GM19324 (cell line): ENCODE measurements at regions not wholly inside any gene's neighbourhood (a gene's known extent, or its start where the extent isn't known, plus 50 kb on each side); places are given as distances from the start of the nearest gene placed in this dataset.

ENCODE experiments used
- ATAC-seq: cut with Tn5 transposase; IDR thresholded peaks from one replicate; pipeline ENCODE4 v1.9.1; 2021; ENCODE audit warnings: mild to moderate bottlenecking, moderate library complexity; ENCODE audit not compliant: unreplicated experiment, low FRiP score

DNA sequence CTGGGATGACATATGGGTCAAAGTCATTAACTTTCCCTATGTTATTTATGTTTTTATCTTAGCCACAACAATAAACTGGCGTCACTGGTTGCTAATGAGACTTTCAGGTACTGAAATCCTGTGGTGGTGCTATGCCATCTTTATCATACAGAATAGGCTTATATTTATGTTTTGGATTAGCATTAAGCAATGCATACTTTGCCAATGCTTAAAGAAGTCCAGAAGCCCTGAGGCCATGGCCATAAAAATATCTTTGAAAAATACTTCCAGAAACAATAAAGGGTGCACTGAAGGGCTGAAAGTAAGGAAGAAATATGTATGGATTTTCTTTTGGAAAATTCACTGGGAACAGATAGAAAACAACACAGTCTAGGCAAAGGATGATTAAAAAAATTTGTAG, 304.6 kb upstream of the SLC10A2 start:
- ATAC-seq, result no peak

DNA sequence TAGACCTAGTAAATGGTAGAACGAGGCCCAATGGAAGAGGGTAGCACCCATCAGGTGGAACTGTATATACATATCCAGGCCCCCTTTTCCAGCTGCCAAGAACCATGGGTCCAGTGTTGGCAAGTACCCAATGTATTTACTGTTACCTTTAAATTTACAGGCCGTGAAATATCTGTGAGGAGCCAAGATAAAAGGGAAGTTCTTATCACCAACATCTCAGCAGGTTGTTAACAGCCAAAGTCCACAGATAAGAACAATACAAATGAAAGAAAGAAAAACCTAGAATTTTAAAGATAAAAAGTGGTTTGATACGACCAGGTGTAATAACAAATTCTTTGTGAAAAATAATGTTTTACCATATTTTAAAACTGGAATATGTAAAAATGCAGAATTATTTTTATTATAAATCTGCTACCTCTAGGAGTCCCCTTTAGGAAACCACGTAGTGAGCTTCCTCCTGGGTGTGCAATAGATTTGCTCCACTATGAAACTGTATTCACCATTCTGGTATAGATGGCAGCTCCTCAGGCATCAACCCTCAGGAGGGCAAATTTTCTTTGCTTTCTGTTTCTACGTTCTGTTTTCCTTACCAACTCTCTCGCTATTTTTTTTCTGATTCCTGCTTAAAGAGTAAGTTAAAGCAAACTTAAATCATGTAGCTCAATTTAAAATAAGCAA, 292.2 kb upstream of the SLC10A2 start:
- no peak for ATAC-seq

DNA sequence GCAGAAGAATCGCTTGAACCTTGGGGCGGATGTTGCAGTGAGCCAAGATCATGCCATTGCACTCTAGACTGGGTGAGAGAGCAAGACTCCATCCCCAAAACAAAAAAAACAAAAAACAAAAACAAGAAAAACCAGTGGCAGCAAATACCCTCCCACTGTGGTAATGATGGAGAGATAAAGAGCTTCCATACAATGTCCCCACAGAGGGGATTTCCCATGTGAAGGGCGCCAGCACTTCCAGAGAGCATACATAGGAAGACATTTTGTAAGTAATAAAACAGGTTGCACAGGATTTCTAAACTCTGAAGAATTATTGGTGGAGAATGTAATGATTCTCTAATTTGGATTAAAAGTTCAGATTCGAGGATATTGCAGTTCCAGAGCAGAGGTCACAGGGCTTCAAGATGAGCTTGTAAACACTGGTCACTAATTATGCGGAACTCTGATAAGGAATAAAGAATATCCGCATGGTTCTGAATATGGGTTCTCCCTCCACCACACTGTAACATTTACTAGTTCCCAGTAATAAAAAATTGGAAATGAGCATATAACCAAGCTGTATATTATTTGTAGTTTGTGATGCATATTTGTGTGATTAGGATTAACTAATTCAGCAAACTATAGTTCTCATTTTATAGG, 290.1 kb upstream of the SLC10A2 start:
- ATAC-seq, result no peak

DNA sequence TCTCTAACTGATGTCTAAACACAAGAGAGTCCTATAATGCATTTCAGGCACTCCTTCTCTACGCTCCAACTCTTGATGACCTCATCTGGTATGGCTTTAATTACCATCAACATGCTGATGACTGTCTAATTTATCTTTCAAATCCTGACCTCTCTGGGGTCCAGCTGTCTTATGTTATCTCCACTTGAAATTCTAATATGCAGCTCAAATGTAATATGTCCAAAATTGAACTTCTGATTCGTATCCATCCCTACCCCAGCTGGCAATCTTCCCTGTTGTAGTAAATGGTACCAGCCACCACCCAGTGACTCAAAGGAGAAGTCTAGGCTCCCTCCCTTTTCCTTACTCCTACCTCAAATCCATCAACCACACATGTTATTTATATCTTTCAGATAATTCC, 288.0 kb upstream of the SLC10A2 start:
- ATAC-seq, result no peak

DNA sequence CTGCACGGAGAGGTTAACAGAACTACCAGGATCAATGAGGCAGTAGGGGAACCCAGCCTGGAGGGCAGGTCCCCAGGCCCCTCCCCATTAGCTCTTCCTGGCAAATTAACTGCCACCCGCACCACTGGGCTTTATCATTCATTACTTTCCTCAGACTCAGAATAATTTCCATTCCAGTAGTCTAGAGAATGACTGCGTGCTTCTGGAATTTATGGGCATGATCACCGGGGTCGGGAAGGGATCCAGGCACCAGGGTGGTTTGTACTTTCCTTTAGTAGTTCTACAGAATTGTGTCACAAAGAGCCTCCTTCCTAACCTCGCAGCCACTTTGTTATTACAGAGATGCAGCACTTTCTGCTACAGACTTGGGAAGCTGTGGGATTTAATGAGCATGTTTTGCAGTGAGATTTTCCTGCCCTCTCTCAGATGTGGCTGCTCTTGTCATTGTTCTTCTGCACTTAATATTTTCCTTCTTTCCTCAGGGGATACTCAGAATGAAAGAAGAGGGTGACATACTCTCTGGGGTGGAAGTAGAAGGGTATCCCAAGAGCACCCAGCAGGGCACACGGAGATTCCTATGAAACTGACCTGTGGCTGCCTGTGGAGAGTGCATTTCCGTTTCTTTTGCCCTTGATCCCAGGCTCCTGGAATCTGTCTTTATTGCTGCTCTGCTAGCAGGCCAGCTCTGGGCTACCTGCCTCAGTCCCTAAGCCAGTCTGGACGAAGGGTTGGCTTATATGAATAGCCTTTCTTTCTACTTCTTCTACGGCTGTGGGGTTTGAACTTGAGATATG, 285.0 kb upstream of the SLC10A2 start:
- no peak for ATAC-seq

DNA sequence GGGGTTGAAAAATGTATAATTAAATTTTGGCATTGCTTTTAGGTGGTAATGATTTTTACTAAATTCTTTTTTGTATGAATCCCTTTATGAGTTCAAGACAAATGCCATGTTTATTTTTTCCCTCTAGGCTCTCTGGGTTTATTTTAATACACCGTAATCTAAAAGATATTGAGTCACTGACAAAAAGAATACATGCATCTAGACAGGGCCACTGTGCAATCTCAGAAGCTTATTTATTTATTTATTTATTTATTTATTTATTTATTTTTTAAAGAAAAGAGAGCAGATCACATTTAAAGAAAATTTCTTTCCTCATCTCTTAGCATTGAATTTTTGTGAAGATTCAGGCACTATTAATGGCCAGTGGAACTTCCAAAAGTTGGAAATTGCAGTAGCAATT, 283.9 kb upstream of the SLC10A2 start:
- no peak for ATAC-seq

DNA sequence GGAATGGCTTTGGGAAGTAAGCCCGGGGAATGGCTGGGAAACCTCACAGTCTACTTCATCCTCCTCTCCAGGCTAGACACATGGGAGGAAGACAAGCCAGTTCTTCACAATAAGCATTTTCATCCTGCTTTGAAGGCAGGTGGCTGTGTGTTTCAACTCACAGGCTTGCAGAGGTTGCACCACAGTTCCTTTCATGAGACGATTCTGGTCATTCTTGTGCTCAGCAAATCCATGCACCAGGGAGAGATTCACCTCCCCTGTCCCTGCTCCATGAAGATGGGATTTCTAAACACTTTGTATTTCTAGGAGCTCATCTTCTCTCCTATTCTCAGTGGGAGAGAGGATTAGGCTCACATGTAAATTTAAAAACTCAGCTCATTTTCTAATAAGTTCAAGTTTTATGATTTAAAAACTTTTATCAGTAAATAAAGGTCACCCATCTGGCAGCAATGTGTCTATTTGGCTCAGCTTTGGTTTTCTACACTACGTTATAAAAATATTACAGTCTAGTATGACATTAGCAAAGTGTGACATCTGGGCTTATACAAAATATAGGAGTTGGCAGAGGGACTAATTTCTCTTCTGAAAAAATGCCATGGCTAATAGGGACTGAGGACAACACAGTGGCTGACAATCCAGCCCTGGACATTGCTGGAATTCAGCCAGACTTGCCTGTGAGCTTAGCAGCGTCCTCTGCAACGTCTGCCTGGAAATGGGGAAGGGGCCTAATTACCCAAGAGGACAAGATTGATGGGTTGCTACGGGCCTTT, 283.2 kb upstream of the SLC10A2 start:
- ATAC-seq, result no peak

DNA sequence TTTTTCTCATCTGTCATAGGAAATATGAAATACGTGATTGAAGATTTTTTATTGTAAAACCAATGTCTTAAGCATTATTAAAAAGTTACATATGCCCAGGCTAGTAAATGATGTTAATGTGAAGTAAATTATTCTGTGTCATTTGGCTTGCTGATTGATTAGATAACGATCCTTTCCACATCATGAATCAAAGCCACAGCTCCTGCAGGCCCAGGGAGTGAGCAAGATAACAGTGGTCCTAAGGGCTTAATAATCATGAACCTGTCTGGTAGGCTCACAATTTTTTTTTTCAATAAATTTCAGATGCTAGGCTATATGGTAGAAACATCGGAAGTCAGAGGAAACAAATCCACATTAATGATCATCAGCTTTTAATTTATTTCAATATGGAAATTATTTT, 269.0 kb upstream of the SLC10A2 start:
- ATAC-seq, result no peak

DNA sequence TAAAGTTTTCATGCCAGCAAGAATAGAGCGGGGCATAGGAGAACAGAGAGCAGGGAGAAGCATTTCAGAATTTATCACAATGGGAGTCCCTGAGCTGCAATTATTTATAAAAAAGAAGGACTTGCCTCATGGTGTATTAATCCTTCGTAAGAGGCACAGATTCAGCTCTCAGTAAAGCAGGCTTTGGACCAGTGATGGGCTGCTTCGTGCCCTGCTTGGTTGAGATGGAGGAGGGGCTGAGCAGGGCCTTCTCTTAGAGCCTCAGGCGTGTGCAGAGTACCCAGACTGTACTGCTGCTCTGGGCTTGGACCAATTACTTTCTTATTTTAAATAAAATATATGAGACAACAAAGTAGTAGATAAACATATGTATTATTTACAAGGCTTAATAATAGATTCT, 265.7 kb upstream of the SLC10A2 start:
- ATAC-seq, result no peak

DNA sequence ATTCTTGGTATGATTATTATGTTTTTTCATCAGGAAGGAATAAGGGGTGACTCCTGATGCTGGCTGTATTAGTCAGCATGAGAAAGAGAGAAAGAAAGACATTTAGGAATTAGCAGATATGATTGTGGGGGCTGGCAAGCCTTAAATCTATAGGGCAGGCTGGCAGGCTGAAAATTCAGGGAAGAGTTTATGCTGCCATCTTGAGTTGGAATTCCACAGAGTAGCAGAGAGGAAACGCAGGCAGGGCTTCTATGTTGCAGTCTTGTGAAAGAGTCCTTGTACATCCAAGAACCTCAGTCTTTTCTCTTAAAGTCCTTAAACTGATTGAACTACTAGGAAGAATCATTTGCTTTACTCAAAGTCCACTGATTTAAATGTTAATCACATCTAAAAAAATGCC, 262.7 kb upstream of the SLC10A2 start:
- no peak for ATAC-seq

DNA sequence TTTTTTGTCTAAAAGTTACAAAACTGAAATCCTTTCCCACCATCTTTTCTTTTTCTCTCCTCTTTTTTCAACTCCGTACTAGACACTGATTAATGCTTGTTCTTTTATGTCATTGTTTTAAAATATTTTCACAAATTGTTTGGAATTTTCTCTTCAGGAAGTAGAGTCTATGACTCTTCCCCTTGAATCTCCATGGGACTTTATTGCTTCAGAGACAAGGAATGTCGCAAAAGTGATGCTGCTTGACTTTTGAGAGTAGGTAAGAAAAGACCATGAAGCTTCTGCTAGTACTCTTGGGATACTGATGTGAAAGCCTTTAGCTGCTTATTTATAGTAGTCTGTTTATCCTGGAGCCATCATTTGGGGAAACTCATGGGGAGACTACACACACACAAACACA, 260.1 kb upstream of the SLC10A2 start:
- no peak for ATAC-seq

DNA sequence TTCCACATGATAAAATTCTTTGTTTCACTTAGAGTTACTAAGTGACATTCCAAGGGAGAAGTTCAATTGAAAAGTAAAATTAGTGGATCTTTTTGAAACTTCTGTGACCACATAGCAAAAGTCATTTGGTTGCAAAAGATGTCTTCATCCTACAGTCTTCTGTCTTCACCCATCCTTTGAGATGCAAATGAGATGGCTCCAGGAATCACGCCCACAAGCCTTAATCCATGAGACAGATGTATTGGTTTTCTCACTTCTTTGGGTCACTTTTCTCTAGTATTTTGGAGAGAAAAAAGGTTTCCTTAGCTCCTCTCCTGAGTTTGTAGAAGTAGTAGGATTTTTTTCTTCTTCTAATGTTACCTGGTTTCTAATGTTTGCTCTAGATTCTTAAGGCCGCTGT, 259.5 kb upstream of the SLC10A2 start:
- no peak for ATAC-seq

DNA sequence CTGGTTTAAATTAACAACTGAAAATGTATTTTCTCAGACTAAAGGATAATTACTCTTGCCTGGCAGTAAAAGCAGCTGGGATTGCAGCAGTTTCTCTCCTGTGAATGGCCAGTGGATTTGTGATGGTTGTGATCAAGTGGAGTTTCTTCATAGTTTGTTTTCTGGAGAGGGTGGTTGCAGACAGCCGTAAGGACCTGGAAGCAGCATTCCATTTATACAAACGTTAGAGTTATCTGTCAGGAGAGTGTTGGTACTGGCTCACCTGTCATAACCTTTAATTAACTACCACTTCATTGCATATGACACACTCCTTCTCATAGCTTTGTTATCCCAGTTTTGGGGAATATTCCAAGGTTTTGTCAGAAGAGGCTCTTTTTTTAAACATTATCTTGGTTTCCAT, 258.4 kb upstream of the SLC10A2 start:
- no peak for ATAC-seq

DNA sequence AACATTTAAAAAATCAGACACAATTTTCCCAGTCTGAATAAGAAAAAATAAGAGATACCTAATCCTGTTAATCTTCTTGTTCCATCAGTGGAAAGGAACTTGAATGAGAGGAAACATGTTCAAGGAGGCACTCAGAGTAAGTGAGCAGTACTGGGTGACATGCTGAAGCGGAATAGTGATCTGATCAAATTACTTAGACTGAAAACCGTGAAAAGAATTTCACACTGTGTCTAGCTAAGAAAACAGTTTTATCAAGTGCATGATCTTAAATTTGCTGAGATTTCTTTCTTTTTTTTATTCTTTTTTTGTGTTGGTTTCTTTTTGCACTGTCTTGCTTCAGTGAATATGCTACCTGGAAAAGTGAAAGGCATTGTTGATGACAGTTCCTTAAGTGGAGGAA, 249.5 kb upstream of the SLC10A2 start:
- ATAC-seq, result no peak

DNA sequence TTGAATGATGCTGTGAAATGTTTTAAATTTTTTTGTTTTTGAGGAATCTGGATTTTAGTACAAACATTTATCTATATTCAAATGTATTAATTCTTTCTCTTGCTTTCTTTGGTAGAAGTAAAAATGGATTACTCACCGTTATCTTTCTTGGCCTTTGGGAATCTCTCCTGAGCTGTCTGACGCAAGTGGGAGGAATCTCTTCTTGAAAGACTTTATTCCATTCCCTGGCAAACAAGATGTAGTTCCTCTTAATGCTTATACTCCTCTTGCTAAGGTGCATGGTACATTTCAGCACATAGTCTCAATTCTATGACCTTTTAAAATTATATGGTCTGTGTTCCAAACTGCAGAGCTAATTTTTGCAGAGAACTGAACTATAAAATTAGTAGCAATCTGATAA, 246.2 kb upstream of the SLC10A2 start:
- no peak for ATAC-seq

DNA sequence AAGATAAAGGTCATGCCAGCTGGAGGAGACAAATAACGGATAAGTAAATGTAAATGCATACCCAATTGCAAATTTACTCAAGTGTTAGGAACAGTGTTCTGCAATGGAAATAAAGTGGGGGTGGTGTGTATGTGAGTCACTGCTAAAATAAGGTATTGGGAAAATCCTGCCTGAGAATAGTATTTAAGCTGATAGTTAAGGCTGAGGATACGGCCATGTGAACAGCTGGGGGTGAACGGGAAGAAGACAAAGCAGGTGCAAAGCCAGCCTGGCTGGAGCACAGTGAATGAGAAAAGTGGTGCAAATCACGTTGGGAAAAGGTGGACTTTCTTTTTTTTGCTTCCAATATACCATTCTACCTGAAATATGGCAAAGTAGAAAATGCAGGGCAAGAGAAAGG, 242.4 kb upstream of the SLC10A2 start:
- no peak for ATAC-seq

DNA sequence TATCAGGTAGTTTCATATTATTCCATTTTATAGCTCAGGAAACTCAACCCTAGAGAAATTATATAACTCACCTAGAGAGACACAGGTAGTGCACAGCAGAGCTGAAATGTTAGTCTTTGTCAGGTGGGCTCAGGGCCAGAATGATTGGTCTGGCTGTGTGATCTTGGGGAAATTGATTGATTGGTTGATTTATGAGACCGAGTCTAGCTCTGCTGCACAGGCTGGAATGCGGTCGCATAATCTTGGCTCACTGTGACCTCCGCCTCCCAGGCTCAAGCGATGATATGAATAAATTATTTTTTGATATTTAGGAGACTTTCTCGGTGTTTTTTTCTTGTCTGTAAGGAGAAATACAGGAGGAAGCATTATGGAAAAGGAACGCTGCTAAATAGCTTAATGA, 239.9 kb upstream of the SLC10A2 start:
- ATAC-seq, result no peak

DNA sequence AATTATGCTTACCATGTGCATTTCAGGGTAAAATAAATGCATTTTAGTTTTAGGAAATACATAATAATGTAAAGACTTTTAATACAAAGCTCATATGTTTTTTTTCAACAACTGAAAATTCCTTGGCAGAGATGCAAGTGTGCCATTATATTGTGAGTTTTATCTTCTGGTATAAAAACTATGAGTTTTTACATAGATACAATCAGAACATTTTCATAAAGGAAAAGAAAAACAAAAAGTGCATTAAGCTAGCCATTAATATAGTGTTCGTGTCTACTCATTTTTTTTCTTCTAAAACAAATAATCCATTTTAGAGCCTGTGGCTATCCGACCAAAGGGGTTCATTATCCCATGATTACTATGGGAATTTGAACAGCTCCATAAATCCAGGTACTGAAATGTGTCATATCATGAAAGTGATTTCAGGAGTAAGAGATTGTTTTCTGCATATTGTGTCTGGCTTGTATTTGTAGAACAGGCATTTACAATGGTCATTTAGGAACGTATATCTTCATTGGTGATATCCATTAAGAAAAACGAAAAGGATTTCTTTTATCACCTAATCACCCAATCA, 236.9 kb upstream of the SLC10A2 start:
- ATAC-seq, result no peak

DNA sequence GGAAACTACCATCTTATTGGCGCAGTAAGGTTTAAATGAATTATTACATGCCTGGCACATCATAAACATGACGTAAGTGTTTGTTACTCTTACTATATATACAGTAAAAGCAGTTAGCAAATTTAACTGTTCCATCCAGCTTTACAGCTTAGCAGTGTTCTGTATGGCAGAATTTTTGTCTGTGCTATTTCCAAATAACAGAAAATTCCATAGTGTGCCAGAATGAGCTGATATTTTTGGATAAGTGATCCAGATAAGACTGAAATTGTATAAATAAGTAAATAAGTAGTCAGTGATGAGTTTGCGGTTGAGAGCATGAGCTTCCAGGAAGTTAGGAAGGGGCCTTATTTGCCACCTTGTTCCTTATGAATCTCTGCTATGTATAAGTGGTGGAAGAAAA, 236.5 kb upstream of the SLC10A2 start:
- no peak for ATAC-seq

DNA sequence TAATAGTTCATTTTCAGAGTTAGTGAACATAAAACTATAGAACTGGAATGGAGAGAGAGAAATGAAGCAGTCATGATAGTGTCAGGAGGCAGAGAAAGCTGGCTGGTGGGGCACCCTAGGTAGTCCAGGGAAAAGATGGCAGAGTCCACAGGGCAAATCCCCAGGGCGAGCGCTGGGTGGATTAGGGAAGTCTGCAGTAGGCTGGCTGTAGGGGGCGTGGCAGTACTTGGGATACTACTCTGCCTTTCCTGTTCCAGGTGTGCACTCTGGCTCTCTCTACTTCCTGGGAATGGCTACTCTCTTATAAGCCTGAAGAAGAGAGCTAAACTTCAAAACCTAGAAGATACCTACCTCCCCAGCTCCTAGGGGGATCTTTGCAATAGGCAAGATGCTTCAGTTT, 232.9 kb upstream of the SLC10A2 start:
- no peak for ATAC-seq

DNA sequence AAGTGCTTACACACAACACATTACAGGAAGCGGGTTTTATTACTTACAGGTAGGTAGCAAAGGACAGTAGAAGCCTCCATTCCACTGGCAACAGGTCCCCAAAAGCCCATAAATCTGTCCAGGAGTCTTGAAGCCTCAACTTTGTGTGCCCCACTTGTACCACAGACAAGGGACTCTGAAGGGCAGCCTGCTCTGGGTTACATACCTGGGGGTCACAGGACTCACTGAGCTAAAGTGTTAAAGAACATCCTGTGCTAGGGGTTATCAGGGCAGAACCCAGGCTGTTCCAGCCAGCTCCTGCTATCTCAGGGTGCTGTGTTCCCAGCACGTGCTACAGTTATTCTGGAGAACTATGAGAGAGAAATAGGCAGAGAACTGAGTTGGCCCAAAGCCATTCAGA, 230.9 kb upstream of the SLC10A2 start:
- ATAC-seq, result no peak
